DMS 273 (cell line): ENCODE measurements at regions not wholly inside any gene's neighbourhood (a gene's known extent, or its start where the extent isn't known, plus 50 kb on each side); places are given as distances from the start of the nearest gene placed in this dataset.

Experiments
- DNase-seq: peaks from one replicate; lab custom pipeline; 2025; ENCODE audit not compliant: unreplicated experiment; lab: John Stamatoyannopoulos, UW

DNA sequence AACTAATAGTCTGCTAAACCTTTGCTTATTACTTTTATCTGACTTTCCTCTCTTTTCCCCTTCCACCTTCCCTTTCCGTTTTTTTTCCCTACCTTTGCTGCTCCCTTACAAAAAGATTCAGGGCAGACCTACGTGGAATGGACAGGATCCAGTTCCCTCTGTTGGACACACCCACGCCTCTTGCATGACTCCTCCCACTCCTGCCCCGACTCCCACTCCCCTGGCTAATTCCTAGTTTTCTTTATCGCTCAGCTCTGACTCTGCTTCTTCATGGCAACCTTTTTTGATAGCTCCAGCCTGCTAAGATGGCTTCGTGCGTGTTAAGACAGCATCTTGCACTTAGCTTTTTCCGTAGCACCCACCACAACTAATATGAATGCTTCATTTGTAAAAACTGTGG, 715.6 kb upstream of the NRSN1 start:
- DNase-seq: no peak

DNA sequence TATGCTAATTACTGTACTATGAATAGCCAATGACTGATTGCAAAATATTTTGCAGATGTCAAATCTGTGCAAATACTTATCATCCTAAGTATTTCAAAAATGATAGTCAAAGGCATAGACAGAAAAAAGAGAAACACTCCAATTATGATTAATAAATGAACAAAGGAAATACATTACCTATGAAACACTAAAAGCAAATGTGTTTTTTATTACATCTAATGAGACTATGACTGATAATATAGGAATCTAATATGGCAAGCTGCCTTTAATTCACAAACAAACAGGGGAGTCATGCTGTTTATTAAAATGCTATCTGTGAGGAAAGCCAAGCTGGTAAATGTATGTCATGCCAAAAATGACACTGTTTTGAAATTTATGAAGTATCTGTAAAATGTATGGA, 713.2 kb upstream of the NRSN1 start:
- DNase-seq: no peak

DNA sequence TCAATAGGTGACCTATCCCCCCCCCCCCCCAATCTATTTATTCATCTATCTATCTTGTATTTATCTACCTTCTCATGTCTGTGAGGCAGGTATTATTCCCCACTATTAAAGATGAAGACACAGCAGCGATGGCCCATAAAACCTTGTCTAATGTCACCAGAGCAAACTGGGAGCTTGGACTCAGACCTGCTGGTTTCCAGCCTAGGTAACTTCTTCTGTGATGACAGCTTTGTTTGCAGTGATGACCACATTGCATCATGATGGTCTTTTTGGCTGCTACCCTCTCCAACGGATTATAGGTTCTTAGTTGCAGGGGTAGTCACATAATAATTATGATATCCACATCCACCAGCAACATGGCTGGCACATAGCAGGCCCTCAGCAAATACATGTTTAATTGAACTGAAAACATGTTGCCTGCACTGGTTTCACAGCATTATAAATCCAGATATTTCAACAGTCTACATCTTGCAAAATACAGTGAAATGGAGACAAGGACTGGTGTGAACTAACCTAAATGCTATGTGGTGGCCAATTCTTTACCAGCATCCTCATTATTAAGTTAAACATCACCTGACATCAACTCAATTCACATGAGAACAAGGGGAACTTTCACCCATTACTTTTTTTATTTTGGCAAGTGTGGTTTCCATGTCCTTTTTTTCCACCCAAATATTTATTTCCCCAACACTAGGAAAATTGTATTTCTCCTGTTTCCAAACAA, 712.5 kb upstream of the NRSN1 start:
- DNase-seq: no peak

GRCh38 chr6:23414051-23414445, 712.0 kb upstream of the NRSN1 start:
- peak; percentile 55 for DNase-seq

DNA sequence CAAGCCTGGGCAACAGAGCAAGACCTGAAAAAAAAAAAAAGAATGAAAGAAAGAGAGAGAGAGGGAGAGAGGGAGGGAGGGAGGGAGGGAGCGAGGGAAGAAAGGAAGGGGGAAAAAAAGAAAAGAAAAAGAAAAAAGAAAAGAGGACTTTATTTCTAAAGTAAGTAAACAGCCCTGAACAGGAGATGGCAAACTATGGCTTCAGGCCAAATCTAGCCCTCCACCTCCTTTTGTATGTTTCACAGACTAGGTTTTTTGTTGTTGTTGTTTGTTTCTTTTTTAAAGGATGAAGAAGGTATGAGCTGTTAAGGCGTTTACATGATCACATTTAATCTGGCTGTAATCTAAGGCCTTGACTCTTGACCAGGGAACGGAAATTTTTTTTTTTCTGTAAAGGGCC, 711.1 kb upstream of the NRSN1 start:
- DNase-seq: no peak

DNA sequence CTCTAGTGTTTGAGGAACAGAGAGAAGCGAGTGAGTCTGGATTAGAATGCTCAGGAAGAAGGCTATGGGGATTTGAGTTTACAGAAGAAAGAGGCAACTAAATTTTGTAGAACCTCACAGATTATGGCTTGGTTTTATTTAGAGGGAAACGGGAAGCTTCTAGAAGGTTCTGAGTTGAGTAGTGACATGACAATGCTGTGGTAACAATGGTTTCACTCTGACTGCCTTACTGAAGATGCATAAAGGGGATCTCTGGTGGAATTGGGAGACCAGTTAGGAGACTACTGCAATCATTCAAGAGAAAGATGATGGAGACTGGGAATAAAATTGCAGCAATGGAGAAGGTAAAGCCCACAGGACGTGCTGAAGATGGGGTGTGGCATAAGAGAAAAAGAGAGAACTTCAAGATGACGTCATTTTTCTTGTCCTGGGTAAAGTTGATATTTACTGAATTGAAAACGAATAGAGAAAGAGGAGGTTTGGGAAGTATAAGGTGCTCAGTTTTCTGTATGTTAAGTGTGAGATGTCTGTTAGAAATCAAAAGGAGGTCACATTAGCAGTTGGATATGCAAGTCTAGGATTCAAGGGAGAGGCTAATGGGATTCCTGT, 710.1 kb upstream of the NRSN1 start:
- DNase-seq: no peak

- DNase-seq: no peak
These were observed 708.9 kb upstream of the NRSN1 start for GRCh38 chr6:23417133-23417532.

- DNase-seq: no peak
These were observed 707.9 kb upstream of the NRSN1 start for GRCh38 chr6:23418095-23418494.

DNA sequence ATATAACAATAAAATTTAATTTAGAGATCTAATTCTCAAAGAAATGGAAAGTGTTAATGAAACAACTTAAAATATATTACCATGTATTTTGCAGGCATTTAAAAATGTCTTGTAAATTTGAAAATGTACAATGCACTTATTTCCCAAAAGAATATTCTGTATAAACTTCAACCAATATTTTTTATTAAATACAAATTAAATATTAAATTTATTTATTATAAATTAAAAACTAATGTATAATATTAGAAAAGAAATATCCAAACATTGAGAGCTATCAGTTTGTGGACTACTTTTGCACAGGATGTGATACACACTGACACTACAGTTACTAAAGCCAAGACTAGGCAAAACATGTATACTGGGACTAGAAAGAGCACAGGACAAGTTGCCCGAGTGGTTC, 707.0 kb upstream of the NRSN1 start:
- no peak for DNase-seq

DNA sequence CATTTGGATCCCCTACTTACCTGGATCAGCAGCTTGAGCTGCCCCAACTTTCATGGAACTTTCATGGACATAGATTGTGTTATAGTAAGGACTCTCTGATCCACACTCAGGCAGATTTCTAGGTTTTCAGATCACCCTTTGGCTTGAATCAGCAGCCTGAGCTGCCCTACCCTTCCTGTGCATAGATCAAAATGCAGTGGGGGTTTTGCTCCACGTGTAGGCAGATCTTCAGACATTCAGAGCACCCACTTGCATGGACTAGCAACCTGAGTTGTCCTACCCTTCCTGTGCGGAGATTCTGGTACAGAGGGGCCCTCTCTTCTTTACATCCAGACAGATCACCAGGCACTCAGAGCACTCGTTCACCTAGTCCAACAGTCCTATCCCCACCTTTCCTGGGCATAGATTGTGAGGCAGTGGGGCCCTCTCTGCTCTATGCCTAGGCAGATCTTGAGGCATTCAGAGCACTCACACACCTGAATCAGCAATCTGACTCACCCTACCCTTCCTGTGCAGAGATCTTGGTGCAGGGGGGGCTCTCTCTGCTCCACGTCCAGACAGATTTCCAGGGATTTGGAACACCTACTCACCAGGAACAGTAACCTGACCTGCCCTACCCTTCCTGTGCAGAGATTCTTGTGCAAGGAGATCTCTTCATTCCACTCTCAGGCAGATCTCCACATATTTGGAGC, 705.2 kb upstream of the NRSN1 start:
- no peak for DNase-seq

DNA sequence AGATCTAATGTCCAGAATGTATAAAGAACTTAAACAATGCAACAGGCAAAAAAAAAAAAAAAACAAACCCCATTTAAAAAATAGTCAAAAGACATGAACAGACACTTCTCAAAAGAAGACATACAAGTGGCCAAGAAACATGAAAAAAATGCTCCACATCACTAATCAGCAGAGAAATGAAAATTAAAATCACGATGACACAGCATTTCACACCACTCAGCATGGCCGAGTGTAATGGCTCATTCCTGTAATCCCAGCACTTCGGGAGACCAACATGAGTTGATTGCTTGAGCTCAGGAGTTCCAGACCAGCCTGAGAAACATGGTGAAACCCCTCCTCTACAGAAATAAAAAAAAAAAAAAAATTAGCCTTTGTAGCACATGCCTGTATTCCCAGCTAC, 701.4 kb upstream of the NRSN1 start:
- no peak for DNase-seq

- no peak for DNase-seq
These were observed 690.9 kb upstream of the NRSN1 start for GRCh38 chr6:23435126-23435525.

DNA sequence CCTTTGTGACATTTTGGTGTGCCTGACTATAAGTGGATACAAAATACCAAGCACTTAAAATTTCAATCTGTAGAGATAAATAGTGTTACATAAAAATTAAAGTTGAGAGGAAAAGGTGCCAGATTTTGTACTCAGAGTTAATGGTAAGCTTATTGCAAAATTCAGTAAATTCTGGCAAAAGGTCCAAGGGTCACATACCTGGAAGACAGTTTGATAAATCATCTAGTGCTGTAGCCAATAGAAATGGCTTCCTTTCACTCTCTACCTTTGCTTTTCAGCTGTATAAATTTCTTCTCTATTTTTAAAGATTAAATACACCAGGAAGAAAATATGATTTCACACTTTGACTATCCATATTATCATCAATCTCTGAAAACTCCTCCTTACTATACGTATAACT, 690.2 kb upstream of the NRSN1 start:
- DNase-seq: no peak

DNA sequence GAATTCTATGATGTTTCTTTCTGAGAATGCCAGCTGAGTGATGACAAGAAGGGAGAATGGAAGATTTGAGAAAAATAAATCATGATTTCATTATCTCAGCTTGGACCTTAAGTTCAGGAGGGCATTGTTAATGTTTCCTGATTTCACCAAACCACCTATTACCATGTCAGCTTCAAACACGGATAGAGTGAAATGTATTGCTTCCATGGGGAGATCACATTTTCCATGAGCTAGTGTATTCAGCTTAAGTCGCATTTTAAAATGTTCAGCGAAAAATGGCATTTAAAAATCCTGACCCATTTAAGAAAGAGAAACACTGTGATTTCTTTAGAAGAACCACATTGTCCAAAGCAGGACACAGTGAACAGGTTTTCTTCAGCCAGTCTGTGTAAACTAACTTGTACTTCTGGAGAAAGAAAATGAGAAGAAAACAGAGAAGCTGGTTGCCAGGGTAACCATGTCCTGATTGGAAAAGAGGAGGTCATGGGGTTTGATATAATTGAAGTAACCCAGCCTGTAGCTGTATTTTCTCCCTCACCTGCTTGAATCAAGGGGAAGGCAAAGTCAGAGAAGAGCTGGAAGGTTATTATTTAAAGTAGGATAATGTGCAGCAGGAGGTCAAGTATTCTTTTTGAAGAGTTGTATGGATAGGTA, 684.1 kb upstream of the NRSN1 start:
- DNase-seq: peak; percentile 46

DNA sequence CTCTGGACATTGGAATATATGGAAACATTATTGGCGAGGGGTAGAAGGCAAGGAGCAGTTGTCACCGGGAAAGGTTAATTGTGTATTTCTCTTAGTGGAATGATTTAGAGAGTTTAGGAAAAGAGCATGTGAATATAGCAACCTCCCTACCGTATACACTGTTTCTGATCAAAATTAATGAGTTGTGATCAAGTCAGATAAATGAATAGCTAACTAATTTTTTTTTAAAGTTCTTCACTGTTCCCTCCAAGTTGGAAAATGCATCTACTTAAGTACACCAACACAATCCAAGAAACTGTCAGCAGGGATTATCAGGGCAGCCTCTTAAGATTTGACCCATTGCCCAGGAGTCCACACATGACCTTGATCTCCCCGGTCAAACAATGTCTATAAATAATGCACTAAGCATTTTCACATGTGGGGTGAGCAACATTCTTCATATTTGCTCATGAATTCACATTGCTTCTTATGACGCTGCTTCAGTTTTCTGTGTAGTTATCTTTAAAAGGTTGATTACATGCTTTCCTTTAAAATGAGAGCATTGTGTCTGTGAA, 680.8 kb upstream of the NRSN1 start:
- DNase-seq: peak; percentile 17

DNA sequence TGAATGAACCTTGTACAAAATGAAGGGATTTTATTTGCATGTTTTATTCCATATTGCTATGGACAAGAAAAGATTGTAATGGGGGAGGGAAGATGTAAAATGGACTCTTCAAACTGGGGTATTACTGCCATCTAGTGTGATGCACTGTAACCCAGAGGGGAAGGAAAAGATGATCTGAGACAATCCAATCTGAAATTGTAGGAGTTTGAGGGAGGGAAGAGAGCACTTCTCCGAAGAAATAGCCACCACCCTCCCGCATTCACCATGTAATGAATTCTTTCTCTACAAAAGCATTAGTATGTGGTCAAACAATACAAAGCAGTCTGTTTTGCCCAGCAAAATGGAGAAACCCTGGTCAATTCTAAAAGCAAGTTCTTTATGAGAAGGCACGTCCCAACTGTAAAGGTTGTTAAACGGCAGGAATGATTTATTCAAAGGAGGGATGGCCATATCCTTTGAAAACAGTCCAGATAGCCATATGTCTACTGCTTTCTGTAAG, 679.5 kb upstream of the NRSN1 start:
- peak; percentile 86 for DNase-seq

DNA sequence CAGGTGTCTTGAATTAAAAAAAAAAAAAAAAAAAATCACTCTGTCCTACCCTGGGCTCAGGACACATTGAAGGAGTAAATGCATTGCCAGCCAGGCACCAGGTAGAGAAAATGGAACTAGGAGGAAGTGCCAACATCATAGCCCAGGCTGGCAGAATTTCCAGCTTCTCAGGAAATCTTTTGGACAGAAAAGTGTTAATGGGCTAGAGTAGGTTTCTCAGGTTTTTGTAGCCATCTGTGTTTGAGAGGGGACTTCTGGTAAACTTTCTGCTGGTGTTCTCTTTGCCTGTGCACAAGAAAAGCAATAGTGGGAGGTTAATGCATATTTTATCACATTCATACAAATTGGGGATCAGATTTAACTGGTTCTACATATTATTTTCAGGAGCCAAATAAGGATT, 678.3 kb upstream of the NRSN1 start:
- peak; percentile 31 for DNase-seq

DNA sequence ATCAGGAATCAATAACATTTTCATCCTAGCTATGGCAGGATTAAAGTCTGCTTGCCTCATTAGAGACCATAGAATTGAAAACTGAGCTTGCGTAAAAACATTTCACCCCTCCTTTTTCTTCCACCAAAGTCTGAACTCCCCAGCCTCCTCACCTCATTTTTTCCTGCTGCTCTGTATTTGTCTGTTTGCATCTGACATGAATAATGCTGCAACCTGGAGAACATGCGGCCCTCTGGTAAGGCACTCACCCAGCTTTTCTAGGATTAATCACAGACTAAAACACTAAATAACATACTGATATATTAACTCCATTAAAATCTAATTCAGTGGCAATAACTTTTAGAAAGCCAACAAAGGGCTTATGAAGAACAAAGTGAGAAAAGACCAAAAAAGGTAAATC, 677.7 kb upstream of the NRSN1 start:
- DNase-seq: peak; percentile 15

GRCh38 chr6:23454080-23454976, 671.7 kb upstream of the NRSN1 start:
- DNase-seq: no peak

GRCh38 chr6:23455754-23456153, 670.3 kb upstream of the NRSN1 start:
- no peak for DNase-seq
